Dermis microvascular lymphatic vessel endothelial cell (primary cell): ENCODE measurements at regions not wholly inside any gene's neighbourhood (a gene's known extent, or its start where the extent isn't known, plus 50 kb on each side); places are given as distances from the start of the nearest gene placed in this dataset.
"Not testable (repeated sequence)": the region's sequence is repeated elsewhere in the genome, so short reads cannot be mapped to it uniquely, and the experiment has no call there.

Experiments
- DNase-seq, 2 donors: peaks; one replicate each; pipeline versions ENCODE4 v3.0.0 to v3.0.0-alpha.2; 2010; ENCODE audit warnings: low read depth in 2 of 2

- no peak for DNase-seq
Measured at GRCh38 chr13:64256751-64257150, 2841.1 kb upstream of the PCDH20 start.

GRCh38 chr13:64255988-64256387, 2840.3 kb upstream of the PCDH20 start:
- no peak for DNase-seq

- no peak for DNase-seq
Measured at GRCh38 chr13:64248371-64249065, 2832.9 kb upstream of the PCDH20 start.

- no peak for DNase-seq
Measured at GRCh38 chr13:64239372-64239771, 2823.7 kb upstream of the PCDH20 start.

- peak in 1 of 2 donors; percentile 4 for DNase-seq
Measured at GRCh38 chr13:64234255-64234654, 2818.6 kb upstream of the PCDH20 start.

- DNase-seq, result no peak
Measured at GRCh38 chr13:64223016-64223415, 2807.4 kb upstream of the PCDH20 start.

- DNase-seq, result no peak
Measured at GRCh38 chr13:64206430-64207225, 2791.0 kb upstream of the PCDH20 start.

GRCh38 chr13:64202517-64202916, 2786.9 kb upstream of the PCDH20 start:
- no peak for DNase-seq

GRCh38 chr13:64197232-64197631, 2781.6 kb upstream of the PCDH20 start:
- DNase-seq, result no peak

- DNase-seq, result no peak
Measured at GRCh38 chr13:64186503-64187250, 2771.0 kb upstream of the PCDH20 start.

GRCh38 chr13:64186071-64186470, 2770.4 kb upstream of the PCDH20 start:
- no peak for DNase-seq

- DNase-seq, result no peak
Measured at GRCh38 chr13:64180756-64181155, 2765.1 kb upstream of the PCDH20 start.

- DNase-seq, result no peak
Measured at GRCh38 chr13:64165826-64166225, 2750.2 kb upstream of the PCDH20 start.

- DNase-seq, result no peak
Measured at GRCh38 chr13:64164435-64164834, 2748.8 kb upstream of the PCDH20 start.

- no peak for DNase-seq
Measured at GRCh38 chr13:64160479-64160878, 2744.8 kb upstream of the PCDH20 start.

GRCh38 chr13:64158908-64159307, 2743.3 kb upstream of the PCDH20 start:
- DNase-seq, result peak; percentile 15 to 63

GRCh38 chr13:64154514-64154913, 2738.9 kb upstream of the PCDH20 start:
- peak in 1 of 2 donors; percentile 8 for DNase-seq

GRCh38 chr13:64130600-64130999, 2715.0 kb upstream of the PCDH20 start:
- no peak for DNase-seq

GRCh38 chr13:64130171-64130570, 2714.5 kb upstream of the PCDH20 start:
- DNase-seq, result no peak

GRCh38 chr13:64127856-64128255, 2712.2 kb upstream of the PCDH20 start:
- no peak for DNase-seq

GRCh38 chr13:64127192-64127591, 2711.5 kb upstream of the PCDH20 start:
- no peak for DNase-seq

- DNase-seq, result not testable (repeated sequence)
Measured at GRCh38 chr13:64121023-64121709, 2705.5 kb upstream of the PCDH20 start.
